HG03280 (cell line): ENCODE measurements at regions not wholly inside any gene's neighbourhood (a gene's known extent, or its start where the extent isn't known, plus 50 kb on each side); places are given as distances from the start of the nearest gene placed in this dataset.
"Not testable (repeated sequence)": the region's sequence is repeated elsewhere in the genome, so short reads cannot be mapped to it uniquely, and the experiment has no call there.

Source experiments
- ATAC-seq: cut with Tn5 transposase; IDR thresholded peaks from one replicate; pipeline ENCODE4 v1.9.1; 2021; ENCODE audit warnings: mild to moderate bottlenecking, moderate library complexity; ENCODE audit not compliant: unreplicated experiment

DNA sequence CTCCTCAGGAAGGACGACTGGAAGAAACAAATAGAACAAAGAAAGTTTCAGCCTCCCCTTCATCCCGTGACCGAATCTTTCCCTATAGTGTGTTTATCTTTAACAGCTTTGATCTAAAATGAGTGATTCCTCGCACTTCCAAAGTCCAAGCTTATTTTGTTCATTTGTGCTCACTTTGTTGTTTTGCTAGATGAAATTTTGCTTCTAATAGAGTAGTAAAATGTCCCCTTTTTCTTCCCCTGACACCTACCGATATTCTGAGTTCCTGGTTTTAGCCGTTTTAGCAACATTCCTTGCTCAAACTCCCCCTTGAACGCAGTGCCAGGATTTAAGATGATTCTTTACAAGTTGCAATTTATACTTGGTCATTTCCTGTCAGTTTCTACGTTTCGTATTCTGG is 204.2 kb downstream of the FGF9 start:
- no peak for ATAC-seq

DNA sequence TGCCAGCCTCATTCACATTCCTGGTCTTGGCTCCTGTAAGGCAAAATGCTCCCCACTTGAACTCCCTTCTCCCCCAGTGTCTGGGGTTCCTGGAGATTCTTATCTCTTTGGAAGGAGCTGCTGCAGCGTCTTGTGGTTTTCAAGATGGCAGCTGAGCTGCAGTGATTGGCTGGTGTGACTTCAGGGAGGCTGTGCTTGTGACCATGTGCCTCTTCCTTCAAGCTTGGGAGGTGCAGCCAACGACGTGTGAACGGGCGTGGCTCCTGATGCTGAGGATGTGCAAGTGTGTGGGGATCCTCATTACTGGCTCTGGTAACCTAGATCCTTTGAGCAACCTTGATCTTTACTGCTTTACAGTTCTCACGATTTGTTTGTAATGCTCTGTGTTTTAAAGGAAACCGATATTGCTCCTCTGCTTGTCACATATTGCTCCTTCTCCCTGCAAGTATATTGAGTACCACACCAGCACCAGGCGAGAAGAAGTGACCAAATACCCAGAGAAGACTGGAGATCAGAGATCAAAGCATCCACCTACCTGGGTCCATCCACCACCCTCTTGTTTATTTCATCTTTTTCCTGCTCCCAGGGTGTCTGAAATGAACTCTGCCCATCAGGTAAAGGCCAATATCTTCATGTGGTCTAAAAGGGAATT is 208.5 kb downstream of the FGF9 start:
- no peak for ATAC-seq

DNA sequence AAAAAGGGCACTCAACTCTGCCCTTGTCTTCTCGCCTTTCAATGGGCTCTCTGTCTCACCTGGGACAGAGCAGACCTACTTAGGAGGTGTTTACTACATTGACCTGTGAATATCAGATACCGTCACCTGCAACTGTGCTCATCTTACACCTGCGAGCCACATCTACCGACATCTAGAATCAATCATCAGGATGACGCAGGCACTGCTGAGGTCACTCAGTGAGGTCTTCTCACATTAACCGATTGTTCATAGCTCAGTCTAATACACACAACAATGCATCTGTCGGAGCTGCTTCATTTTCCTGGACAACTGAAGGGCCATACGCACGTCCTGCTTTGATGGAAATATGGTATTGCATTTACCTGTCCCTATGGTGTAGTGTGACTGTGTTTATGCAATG is 211.9 kb downstream of the FGF9 start:
- ATAC-seq: no peak

DNA sequence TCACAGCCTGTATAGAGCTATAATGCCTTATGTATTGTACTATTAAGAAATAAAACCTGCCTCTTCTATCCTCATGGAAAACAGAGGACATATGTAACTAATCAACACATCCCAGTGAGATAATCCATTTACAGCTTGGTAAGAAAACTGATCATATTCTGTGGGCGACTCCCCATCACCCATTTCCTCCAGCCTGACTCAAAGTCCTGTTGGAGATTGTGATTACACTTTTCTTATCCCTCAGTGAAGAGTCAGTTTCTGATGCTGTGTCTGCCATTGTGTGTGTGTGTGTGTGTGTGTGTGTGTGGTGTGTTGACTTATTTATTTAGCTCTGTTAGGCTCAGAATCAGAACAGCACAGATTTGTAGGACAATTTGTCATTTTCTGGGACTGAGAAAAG is 212.8 kb downstream of the FGF9 start:
- ATAC-seq: no peak

DNA sequence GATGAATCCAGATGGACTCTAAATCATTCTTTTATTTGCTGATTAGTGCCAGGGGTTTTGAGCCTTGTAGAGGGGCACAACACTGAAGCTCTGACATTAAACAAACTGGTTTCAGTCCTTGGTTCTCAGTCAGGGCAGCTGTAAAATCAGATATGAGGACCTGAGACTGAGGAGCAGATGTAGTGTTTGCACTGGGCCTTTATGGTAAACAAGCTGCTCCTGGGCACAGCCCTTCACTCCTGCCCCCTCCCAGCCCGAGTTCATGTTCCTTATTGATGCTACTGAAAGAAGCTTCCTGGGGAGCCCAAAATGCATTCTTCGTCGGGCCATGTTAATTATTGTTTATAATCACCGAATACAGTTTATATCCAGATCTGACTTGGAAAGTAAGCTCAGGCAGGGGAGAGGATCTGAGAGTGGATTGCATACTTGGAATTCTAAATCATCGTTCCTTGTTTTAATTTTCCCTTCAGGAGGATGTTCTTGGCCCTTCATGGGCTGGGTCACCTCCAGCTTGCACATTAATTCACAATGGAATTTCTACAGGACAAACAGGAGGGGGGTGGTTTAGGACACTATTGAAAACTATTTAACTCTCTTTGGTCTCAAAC is 213.5 kb downstream of the FGF9 start:
- ATAC-seq: no peak

DNA sequence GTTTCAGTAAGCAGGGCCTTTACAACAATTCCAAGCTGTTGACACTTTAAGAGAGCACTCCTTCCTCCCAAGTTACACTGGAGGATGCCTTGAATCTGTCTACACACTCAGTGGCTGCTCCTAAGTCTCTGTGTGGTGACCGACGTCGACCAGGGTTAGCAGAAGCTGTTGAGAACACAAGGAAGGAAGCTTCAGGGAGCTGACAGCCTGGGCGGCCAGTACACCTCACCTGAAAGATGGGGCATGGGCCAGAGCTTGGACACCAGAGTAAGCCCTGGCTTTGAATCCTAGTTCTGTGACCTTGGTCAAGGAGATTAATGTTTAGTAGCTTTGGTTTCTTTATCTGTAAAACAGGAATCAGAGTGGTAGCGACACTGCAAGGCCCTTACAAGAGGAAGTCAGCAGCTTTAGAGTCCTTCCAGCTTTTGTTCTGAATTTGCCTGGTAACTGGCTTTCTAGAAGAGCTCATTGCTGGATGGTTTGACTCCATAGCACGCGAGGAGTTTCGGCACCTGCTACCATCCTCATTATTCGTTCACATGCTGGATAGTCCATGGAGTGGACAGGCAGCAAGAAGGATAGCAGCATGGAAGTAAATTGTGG is 214.2 kb downstream of the FGF9 start:
- ATAC-seq: no peak

DNA sequence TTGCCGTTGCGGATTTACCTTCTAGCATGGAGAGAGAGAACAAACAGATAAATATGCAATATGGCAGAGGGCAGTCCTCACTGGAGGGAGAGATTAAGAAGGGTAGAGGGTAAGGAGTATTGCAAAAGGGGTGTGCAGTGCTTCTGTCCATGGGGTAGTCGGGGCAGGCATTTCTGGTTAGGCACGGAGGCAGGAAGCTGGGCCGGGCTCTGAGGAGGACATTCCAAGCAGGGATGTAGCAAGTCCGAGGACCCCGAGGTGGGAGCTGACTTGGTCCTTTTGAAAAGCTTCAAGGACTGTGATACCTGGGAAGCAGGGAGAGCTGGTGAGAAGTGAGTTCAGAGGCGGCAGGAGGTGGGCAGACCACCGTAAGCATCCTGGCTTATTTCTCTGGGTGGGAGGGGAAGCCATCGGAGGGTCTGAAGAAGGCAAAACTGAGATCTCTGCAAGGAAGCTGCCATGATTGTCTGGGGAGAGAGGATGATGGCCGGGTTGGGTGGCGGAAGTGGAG is 214.9 kb downstream of the FGF9 start:
- ATAC-seq: no peak

DNA sequence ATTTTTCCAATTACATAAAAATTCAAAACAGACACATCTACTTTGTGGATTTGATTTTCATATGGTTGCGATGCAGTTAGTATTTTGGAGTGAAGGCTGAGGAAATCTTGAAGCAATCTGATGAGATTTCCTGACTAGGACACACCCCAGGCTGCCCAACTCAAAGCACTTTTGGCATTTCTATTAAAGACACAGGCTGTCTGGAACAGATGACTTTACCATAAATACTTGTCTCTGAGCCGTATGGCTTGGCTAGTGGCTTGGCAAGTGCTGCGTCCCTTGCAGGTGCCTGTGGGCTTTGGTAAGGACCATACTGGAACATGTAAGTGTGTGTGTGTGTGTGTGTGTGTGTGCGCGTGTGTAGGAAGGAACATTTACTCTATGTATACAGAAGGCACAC is 218.8 kb downstream of the FGF9 start:
- ATAC-seq: no peak

DNA sequence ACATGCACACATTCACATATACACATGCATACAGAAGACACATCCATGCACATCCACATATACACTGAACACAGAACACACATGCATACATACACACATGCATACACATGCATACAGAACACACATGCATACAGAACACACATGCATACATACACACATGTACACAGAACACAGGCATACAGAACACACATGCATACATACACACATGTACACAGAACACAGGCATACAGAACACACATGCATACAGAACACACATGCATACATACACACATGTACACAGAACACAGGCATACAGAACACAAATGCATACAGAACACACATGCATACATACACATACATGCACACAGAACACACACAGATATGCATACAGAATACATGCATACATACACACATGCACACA is 219.3 kb downstream of the FGF9 start:
- not testable (repeated sequence) for ATAC-seq

DNA sequence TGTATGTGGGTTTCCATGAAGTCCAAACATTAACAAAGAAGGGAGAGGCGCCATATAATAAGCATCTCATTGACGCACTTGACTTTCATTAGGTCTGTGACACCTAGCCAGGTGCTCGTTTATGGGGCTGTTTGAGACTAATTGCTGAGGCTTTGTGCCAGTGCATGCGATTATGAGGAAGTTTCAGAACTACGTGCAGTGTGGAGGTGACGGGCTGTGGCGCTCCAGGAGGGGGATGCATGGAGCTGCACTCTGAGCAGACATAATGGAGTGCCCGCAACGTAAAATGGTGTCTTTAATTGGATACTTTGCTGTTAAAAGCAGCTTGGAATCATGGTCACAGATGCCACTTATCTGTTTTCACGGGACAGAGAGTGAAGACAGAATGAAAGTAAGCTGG is 223.2 kb downstream of the FGF9 start:
- no peak for ATAC-seq

DNA sequence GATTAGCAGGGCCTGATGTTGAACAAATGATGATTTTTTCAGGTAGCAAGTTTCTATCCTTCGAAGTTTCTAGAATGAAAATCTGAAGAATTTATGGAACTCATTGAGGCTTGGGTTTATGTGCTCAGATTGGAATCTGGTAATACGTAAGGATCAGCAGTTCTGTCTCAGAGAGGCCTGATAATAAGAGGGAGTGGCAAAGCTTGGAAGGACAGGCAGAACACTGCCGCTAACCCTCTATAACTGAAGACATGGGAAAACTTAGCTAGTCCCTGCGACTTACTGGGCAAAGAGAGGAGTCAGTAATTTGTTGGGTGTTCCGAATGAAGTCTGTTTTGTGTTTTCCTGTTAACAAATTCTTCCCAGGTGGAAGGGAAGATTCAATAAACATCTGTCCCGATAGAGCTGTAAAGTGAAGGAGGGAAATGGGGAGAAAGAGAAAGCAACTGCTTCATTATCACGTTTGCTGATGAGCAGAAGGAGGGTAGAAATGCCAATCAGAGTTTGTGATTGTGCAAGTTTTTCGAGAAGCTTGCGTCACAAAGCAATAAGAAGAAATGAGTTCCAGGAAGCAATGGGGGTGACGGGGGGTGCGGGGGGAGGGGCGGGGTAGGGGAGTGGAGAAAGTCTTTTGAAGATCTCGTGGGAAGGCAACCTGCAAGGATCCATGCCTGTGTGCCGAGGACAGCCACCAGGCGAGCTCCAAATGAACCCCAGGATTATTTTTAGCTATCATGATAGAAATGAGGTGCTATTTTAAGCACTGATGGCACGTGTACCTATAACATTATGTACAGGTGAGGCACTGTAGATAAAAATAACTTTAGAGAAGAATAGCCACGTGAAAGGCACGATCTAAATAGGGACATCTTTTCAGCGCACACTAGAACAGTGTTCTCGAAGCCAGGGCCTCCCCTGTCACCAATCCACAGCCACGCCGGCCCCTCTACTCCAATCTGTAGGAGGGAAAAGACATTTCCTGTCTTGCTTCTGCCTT is 224.1 kb downstream of the FGF9 start:
- ATAC-seq: no peak

DNA sequence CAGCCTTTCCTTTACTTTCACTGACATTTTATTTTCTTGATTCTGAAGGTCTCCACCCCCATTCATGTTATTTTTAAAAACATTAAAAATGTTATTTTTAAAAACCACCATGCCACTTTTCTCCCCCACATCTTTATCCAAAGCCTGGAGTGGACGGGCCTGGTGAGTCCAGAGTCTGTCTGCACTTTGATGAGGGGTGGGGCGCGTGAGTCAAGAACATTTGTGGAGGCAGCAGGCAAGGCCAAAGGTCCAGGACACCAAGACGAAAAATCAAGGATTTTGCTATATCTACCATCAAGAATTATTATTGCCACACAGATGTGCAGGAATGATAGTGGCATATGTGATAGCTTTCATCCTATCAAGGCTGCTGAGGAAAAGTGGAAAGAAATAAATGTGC is 224.9 kb downstream of the FGF9 start:
- ATAC-seq: no peak

DNA sequence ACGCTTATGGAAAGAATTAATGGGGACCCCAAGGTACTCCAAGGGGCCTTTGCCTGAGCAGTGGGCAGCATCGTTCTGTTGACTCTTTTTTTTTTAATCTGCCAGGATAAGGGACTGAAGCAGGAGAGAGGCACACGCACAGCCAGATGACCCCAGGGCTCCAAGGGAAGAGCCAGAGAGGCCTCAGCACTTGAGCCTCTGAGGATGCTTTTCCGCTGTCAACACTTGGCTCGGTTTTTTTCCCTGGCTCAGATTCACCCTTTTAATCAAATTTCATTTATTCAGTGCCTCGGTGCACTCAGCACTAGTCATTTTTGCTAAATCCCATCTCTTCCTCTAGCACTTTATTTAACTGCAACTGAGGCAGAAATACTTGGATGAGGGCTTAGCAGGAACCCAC is 226.3 kb downstream of the FGF9 start:
- no peak for ATAC-seq

DNA sequence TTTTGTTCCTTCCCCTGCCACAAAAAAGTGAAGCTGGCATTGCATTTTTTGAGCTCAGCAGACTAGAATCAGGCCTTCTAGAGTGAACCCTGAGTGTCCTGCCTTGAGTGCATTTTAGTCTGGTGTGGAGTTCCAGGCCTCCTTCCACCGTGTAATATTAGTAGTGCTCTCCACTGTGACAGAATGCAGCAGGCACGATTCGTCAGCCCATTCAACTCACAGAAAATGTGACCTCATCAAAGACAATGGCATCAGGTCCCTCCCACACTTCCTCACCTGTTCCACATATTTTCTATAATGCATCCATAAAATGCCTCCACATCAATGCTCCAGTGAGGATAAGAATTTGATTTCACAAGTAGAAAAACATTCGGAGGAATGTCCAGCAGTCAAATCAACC is 227.6 kb downstream of the FGF9 start:
- ATAC-seq: no peak

DNA sequence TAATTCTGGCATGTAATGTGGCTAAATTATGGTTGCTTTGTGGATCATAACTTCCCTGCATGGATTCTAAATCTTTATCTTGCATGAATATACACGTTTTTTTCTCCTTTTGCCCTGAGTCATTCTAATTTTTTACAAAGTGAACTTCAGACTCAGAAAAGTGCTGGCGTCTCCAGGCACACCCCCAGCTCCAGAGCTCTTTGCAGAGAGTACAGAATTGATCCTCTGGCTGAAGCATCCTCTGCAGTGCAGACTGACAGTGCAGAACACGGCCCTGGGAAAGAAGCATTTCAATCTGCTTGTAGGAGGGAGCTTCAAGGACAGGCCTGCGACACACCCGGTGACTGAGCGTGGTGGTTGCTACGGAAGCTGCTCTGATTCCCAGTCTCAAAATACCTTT is 228.1 kb downstream of the FGF9 start:
- ATAC-seq: no peak

DNA sequence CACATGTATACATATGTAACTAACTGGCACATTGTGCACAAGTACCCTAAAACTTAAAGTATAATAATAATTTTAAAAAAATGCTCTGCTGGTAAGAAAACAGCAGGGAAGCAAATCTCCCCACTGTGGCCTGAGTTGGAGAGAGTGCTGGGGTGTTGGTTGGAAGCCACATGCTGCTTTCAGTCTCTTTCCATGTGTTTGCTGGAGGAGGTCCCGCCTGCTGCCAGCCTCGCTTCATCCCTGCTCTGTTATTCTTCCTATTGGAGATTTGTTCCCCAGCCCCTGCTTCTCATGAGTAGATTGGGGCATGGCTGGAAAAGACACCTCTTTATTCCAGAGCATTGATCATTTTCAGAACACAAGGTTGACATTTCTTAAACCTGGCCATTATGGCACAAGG is 230.5 kb downstream of the FGF9 start:
- no peak for ATAC-seq

DNA sequence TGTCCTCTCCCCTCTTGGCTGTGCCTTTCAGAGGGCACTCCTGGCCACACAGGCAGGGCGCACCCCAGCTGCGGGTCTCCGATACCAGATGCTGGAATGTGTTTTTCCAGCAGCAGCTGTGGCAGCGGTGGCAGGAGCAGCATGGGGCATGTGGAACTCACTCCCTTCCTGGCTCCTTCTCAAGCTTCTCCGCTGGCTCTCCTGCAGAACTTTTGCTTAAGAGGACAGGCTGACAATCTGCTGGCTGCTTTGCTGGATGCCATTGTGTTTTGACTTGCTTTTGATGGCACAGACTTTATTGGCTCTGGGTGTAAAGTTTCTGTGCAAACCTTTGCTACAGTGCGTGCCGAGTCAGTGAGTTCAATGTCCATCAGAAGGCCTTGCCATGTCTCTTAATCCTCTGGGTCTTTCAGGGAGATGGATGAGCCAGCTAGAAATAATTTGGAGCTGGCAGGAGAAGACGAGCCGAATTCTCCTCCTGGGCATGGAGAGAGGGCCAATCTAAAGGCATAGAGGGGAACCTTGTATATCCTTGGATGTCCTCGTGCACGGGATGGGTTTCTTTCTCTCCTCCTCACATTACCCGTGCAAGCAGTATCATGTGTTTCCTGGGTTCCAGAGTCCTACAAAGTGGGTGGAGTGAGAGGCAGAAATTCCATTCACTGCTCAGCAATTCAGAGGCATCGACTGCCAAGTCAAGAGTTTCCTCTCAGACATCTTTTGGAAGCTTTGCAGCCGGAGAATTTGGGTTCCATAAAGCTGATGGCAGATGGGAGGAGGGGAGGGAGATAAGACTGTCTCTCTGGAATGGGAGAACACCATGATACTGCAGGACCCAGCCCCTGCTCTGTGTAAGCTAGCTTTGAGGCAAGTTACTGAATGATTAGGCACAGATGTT is 231.2 kb downstream of the FGF9 start:
- no peak for ATAC-seq

DNA sequence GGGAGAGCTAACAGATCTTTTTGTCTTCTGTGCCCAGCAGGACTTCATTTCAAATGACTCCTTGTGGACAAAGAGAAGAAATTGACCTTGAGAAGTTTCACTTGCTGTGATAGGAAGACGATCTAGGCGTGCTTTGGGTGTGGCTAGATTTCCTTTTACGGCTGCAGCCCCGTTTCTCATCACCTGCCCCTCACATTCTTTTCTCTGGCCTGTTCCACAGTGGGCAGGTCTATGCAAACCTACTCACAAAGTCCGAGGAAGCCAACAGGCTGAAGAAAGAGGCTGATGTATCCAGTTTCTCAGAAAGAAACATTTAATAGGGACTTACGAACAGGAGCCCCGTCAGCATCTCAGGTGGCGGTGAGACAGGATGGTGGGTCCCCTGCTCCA is 231.8 kb downstream of the FGF9 start:
- ATAC-seq: no peak

DNA sequence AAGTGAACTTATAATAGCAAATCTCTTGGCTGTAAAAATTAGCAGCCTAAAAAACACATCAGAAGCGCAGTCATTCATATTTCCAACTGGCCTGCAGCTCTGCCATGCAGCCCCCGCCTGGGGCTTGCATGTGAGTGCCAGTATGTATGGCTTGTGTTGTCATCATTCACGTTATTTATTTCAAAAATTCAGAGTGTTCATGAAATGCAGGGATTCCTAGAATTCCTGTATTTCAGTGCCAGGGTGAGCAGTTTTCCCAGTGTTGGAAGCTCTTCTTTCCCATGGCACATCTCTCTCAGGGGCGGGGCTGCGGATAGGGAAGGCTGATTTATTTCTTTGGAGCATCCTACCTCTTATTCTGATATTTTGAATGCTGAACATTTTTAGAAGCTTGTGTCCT is 234.6 kb downstream of the FGF9 start:
- no peak for ATAC-seq

DNA sequence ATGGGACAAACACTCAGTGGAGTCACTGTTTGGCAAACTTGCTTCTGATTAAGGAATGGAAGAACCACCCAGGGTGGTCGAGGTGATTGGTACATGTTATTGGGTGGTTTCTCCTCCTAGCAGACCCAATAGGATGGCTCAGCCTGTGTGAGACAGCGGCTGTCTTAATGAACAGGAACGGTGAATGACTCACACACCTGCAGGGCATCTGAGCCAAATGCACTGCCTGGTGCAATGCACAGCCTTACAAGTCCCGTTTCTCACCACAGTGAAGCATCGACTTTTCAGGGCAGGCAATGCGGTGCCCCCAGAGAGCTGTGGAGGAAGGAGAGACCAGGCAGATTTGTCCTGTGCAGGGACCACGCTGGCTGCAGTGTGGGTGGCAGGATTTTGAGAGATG is 238.5 kb downstream of the FGF9 start:
- ATAC-seq: no peak
